OCI-LY3 (cell line): ENCODE measurements at regions not wholly inside any gene's neighbourhood (a gene's known extent, or its start where the extent isn't known, plus 50 kb on each side); places are given as distances from the start of the nearest gene placed in this dataset.

Experiments
- H2AFZ ChIP-seq: fragments of 200-600, 300-600 bp; shearing (Covaris generic); 2 replicates; pipeline ENCODE4 v1.6.0; 2014; ENCODE audit warnings: antibody characterized with exemption, low read depth, low read length
- H3K27ac ChIP-seq: fragments of 200-600, 300-600 bp; sonication (generic); 2 replicates; pipeline ENCODE4 v1.5.1; 2014; ENCODE audit warnings: mild to moderate bottlenecking, low read length, moderate library complexity, mixed read lengths
- H3K27me3 ChIP-seq: fragments of 200-600, 300-600 bp; sonication (generic); 2 replicates; pipeline ENCODE4 v1.6.1; 2014; ENCODE audit warnings: low read depth, low read length, mixed read lengths
- H3K36me3 ChIP-seq: fragments of 200-600, 300-600 bp; sonication (generic); replicated peaks from 2 replicates; pipeline ENCODE3; 2014; ENCODE audit warnings: low read depth, low read length, mixed read lengths
- H3K4me1 ChIP-seq: fragments of 300-600, 200-600 bp; sonication (generic); 2 replicates; pipeline ENCODE4 v1.6.1; 2014; ENCODE audit warnings: low read length, mixed read lengths
- H3K4me2 ChIP-seq: fragments of 200-600, 300-600 bp; sonication (generic); 2 replicates; pipeline ENCODE4 v1.6.1; 2014; ENCODE audit warnings: low read length, mixed read lengths
- H3K4me3 ChIP-seq: fragments of 300-600, 200-600 bp; sonication (generic); 2 replicates; pipeline ENCODE4 v1.5.1; 2014; ENCODE audit warnings: antibody characterized with exemption, mild to moderate bottlenecking, low read length, moderate library complexity
- H3K79me2 ChIP-seq: fragments of 300-600, 200-600 bp; shearing (Covaris generic); 2 replicates; pipeline ENCODE4 v1.6.1; 2014; ENCODE audit warnings: mild to moderate bottlenecking, low read length, mixed read lengths
- H3K9ac ChIP-seq: fragments of 300-600, 200-600 bp; shearing (Covaris generic); 2 replicates; pipeline ENCODE4 v1.6.0; 2014; ENCODE audit warnings: mild to moderate bottlenecking, low read length, moderate library complexity
- H3K9me3 ChIP-seq: fragments of 200-600, 300-600 bp; shearing (Covaris generic); 2 replicates; pipeline ENCODE4 v1.6.1; 2014; ENCODE audit warnings: low read length, mixed read lengths; ENCODE audit not compliant: insufficient read depth
- H4K20me1 ChIP-seq: fragments of 200-600, 300-600 bp; sonication (generic); 2 replicates; pipeline ENCODE4 v1.6.1; 2016; ENCODE audit warnings: low read length, mixed read lengths; ENCODE audit not compliant: insufficient read depth
- EZH2phosphoT487 ChIP-seq: fragments of 200-600 bp; shearing (Covaris generic); IDR thresholded peaks from 2 replicates; pipeline ENCODE4 v1.6.1; 2018; ENCODE audit warnings: antibody characterized with exemption, mixed run types, low read depth
- TF ChIP-seq, protein P1 (sequence below): fragments of 200-600, 300-600 bp; sonication (generic); IDR thresholded peaks from 2 replicates; pipeline ENCODE4 v1.5.1; 2014; ENCODE audit warnings: antibody characterized with exemption, low read length, low read depth

DNA sequence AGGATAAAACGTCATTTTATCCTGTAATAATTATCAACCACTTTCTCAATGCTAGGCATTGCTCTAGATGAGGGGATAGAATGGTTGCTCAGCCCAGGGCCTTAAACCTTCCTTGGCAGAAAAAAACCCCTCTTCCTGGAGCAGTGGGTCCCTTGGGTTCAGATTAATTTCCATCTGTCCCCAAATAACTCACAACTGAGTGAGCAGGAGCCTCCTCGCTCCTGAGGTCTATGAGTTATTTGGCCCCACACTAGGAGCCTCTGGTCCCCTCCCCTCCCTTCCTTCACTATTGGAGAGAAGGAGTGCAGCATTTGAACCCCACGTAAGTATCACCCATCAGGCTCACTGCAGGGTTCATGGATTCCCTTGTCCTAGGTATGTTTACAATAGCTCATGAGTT lies 157.5 kb upstream of the FHL2 start:
- TF ChIP-seq, protein P1, sequence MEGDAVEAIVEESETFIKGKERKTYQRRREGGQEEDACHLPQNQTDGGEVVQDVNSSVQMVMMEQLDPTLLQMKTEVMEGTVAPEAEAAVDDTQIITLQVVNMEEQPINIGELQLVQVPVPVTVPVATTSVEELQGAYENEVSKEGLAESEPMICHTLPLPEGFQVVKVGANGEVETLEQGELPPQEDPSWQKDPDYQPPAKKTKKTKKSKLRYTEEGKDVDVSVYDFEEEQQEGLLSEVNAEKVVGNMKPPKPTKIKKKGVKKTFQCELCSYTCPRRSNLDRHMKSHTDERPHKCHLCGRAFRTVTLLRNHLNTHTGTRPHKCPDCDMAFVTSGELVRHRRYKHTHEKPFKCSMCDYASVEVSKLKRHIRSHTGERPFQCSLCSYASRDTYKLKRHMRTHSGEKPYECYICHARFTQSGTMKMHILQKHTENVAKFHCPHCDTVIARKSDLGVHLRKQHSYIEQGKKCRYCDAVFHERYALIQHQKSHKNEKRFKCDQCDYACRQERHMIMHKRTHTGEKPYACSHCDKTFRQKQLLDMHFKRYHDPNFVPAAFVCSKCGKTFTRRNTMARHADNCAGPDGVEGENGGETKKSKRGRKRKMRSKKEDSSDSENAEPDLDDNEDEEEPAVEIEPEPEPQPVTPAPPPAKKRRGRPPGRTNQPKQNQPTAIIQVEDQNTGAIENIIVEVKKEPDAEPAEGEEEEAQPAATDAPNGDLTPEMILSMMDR, result no peak
- no peak for TF ChIP-seq EZH2phosphoT487
- peaks cover 54% of the 10 kb centered on the region for H3K27me3 ChIP-seq

DNA sequence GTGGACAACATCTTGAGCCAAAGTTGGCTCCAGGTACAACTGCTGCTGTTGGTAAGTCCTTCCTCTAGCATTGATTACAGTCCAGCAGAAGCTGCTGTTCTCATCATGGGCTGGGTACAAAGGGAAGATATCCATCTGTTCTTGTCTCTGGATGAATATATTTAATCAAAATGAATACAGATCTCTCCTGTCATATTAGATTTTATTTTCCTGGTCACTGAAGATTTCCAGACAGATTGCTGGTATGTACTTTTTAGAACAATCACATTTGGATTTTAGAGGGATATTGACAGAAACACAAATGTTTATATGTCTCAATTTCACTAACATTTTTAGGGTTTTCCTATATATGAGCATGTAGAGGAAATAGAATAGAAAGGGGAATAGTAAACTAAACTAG lies 155.4 kb upstream of the FHL2 start:
- H2AFZ ChIP-seq, result no peak overlapping the region
- peaks cover 47% of the 10 kb centered on the region for H3K27me3 ChIP-seq
- H3K9ac ChIP-seq, result no peak overlapping the region
- H3K9me3 ChIP-seq, result no peaks in the 10 kb centered on the region
- H4K20me1 ChIP-seq, result no peaks in the 10 kb centered on the region
- H3K4me2 ChIP-seq, result no peak overlapping the region
- no peaks in the 10 kb centered on the region for H3K79me2 ChIP-seq
- no peaks in the 10 kb centered on the region for H3K4me1 ChIP-seq
- H3K27ac ChIP-seq, result no peak overlapping the region
- TF ChIP-seq EZH2phosphoT487, result no peak
- TF ChIP-seq, protein P1, result no peak
- no peaks in the 10 kb centered on the region for H3K36me3 ChIP-seq
- H3K4me3 ChIP-seq, result no peak overlapping the region

More for the DNA sequence above, 157.5 kb upstream of the FHL2 start:
- no peak overlapping the region for H3K4me2 ChIP-seq
- no peaks in the 10 kb centered on the region for H3K79me2 ChIP-seq
- no peaks in the 10 kb centered on the region for H3K36me3 ChIP-seq
- no peak overlapping the region for H3K9ac ChIP-seq
- no peak overlapping the region for H3K4me3 ChIP-seq
- H4K20me1 ChIP-seq, result no peaks in the 10 kb centered on the region
- no peak overlapping the region for H3K27ac ChIP-seq
- no peak overlapping the region for H2AFZ ChIP-seq
- no peaks in the 10 kb centered on the region for H3K4me1 ChIP-seq
- H3K9me3 ChIP-seq, result no peaks in the 10 kb centered on the region

DNA sequence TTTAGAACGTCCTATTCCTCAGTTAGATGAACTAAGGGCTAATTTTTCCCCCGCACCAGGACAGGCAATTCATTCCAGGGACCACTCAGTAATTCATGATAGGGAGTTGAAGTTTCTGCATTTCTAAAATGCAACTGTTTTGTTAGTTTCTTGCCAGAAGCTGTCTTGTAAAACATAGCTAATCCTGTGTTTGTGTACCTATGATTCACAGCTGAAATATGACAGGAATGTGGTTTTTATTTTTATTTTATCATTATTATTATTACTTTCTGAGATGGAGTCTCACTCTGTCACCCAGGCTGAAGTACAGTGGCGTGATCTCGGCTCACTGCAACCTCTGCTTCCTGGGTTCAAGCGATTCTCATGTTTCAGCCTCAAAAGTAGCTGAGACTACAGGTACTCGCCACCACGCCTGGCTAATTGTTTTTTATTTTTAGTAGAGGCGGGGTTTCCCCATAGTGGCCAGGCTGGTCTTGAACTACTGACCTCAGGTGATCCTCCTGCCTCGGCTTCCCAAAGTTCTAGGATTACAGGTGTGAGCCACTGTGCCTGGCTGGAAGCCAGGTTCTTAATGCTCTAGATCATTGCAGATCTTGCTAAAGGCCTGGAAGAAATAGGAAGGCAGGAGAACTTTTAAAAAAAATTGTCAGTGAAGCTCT lies 154.8 kb upstream of the FHL2 start:
- Histone ChIP-seq H3K9ac (no peak overlapping the region), H3K4me3 (no peak overlapping the region), H3K27ac (no peak overlapping the region), H3K4me2 (no peak overlapping the region), H3K27me3 (peaks cover 42% of the 10 kb centered on the region), H3K36me3 (no peaks in the 10 kb centered on the region), H3K4me1 (no peaks in the 10 kb centered on the region), H2AFZ (no peak overlapping the region), H4K20me1 (no peaks in the 10 kb centered on the region), H3K9me3 (no peaks in the 10 kb centered on the region), H3K79me2 (no peaks in the 10 kb centered on the region)
- no peak for TF ChIP-seq EZH2phosphoT487
- TF ChIP-seq, protein P1, result no peak

DNA sequence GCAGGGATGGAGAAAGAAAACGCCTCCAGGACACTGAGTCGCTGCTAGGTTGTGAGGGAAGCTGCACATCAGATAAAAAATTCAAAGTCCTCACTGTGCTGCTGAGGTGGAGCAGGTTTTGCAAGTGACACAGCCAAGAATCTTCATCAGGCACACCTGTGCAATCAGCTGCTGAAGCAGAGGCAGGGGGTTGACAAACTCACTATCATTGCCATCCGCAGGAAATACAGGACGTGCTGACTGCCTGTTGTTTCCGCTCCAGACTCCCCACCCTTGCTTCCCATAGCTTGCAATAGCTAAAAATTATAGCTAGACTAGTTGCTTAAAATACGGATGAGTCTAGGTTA lies 147.8 kb upstream of the FHL2 start:
- Histone ChIP-seq H2AFZ (no peak overlapping the region), H3K9me3 (no peaks in the 10 kb centered on the region), H3K9ac (no peak overlapping the region), H3K79me2 (no peaks in the 10 kb centered on the region), H3K4me2 (no peak overlapping the region), H3K27me3 (no peaks in the 10 kb centered on the region; the same call in none of the 2 replicates), H4K20me1 (no peaks in the 10 kb centered on the region), H3K4me1 (no peaks in the 10 kb centered on the region), H3K4me3 (no peak overlapping the region), H3K27ac (no peak overlapping the region), H3K36me3 (no peaks in the 10 kb centered on the region)
- TF ChIP-seq, protein P1, result no peak
- TF ChIP-seq EZH2phosphoT487, result no peak
